ENCODE measurements at regions not wholly inside any gene's neighbourhood (a gene's known extent, or its start where the extent isn't known, plus 50 kb on each side); places are given as distances from the start of the nearest gene placed in this dataset.

GRCh38 chr4:85081196-85081595 is 114.7 kb upstream of the WDFY3 start:
- no peak for DNase-seq (ENCODE audit: low read depth)
- H3K4me3 ChIP-seq (ENCODE audit: low read length): no peak overlapping the region
- no peak for TF ChIP-seq CTCF (IDR thresholded peaks at IDR 0.05; ENCODE audit: insufficient read depth, low read depth, low read length, missing control alignments)

GRCh38 chr4:85084371-85085094 is 118.0 kb upstream of the WDFY3 start:
- TF ChIP-seq CTCF (IDR thresholded peaks at IDR 0.05; ENCODE audit: insufficient read depth, low read depth, low read length, missing control alignments): peak; percentile 75
- no peak overlapping the region for H3K4me3 ChIP-seq (ENCODE audit: low read length)
- DNase-seq (ENCODE audit: low read depth): peak; percentile 82

GRCh38 chr4:85086721-85087120 is 120.2 kb upstream of the WDFY3 start:
- no peak for TF ChIP-seq CTCF (IDR thresholded peaks at IDR 0.05; ENCODE audit: insufficient read depth, low read depth, low read length, missing control alignments)
- no peak overlapping the region for H3K4me3 ChIP-seq (ENCODE audit: low read length)

GRCh38 chr4:85092536-85092935 is 126.0 kb upstream of the WDFY3 start:
- H3K4me3 ChIP-seq (ENCODE audit: low read length): no peak overlapping the region
- TF ChIP-seq CTCF (IDR thresholded peaks at IDR 0.05; ENCODE audit: insufficient read depth, low read depth, low read length, missing control alignments): no peak
- no peak for DNase-seq (ENCODE audit: low read depth)

More at GRCh38 chr4:85086721-85087120, 120.2 kb upstream of the WDFY3 start:
- no peak for DNase-seq (ENCODE audit: low read depth)

- TF ChIP-seq CTCF (IDR thresholded peaks at IDR 0.05; ENCODE audit: insufficient read depth, low read depth, low read length, missing control alignments): no peak
- DNase-seq (ENCODE audit: low read depth): no peak
- H3K4me3 ChIP-seq (ENCODE audit: low read length): no peak overlapping the region
These were observed 126.5 kb upstream of the WDFY3 start for GRCh38 chr4:85092943-85093342.

GRCh38 chr4:85094735-85095134 is 128.2 kb upstream of the WDFY3 start:
- DNase-seq (ENCODE audit: low read depth): no peak
- H3K4me3 ChIP-seq (ENCODE audit: low read length): no peak overlapping the region
- TF ChIP-seq CTCF (IDR thresholded peaks at IDR 0.05; ENCODE audit: insufficient read depth, low read depth, low read length, missing control alignments): no peak

- H3K4me3 ChIP-seq (ENCODE audit: low read length): no peak overlapping the region
- TF ChIP-seq CTCF (IDR thresholded peaks at IDR 0.05; ENCODE audit: insufficient read depth, low read depth, low read length, missing control alignments): no peak
- DNase-seq (ENCODE audit: low read depth): no peak
These were observed 136.1 kb upstream of the WDFY3 start for GRCh38 chr4:85102606-85103005.

Measured in epithelial cell of esophagus (primary cell).